Esophagus mucosa (tissue), 1 donor: ENCODE measurements at regions not wholly inside any gene's neighbourhood (a gene's known extent, or its start where the extent isn't known, plus 50 kb on each side); places are given as distances from the start of the nearest gene placed in this dataset.
A peak's percentile ranks its signal among the peaks of the same experiment; 100 is the strongest.

Experiments
- ATAC-seq: fragments of 200-7000 bp; cut with Tn5 transposase; one replicate; pipeline ENCODE4 v1.9.1; 2020
- donor health status: DM: yes; HTN: yes; CAD: no.

- no peak for ATAC-seq
Observed at GRCh38 chr6:139637766-139638165, 263.3 kb upstream of the CITED2 start.

- ATAC-seq, result no peak
Observed at GRCh38 chr6:139636391-139636790, 261.9 kb upstream of the CITED2 start.

GRCh38 chr6:139635401-139636130 is 261.1 kb upstream of the CITED2 start:
- ATAC-seq, result peak; percentile 90

- no peak for ATAC-seq
Observed at GRCh38 chr6:139632840-139633239, 258.4 kb upstream of the CITED2 start.

- no peak for ATAC-seq
Observed at GRCh38 chr6:139628270-139628669, 253.8 kb upstream of the CITED2 start.

- ATAC-seq, result no peak
Observed at GRCh38 chr6:139627091-139627490, 252.6 kb upstream of the CITED2 start.

GRCh38 chr6:139625998-139626975 is 251.8 kb upstream of the CITED2 start:
- no peak for ATAC-seq

- no peak for ATAC-seq
Observed at GRCh38 chr6:139625081-139625939, 250.9 kb upstream of the CITED2 start.

- ATAC-seq, result no peak
Observed at GRCh38 chr6:139623372-139623771, 248.9 kb upstream of the CITED2 start.

- ATAC-seq, result no peak
Observed at GRCh38 chr6:139613496-139613895, 239.0 kb upstream of the CITED2 start.

- no peak for ATAC-seq
Observed at GRCh38 chr6:139612135-139612465, 237.7 kb upstream of the CITED2 start.

GRCh38 chr6:139611327-139612134 is 237.1 kb upstream of the CITED2 start:
- ATAC-seq, result no peak

GRCh38 chr6:139608466-139609261 is 234.2 kb upstream of the CITED2 start:
- ATAC-seq, result no peak

- ATAC-seq, result no peak
Observed at GRCh38 chr6:139605350-139605749, 230.9 kb upstream of the CITED2 start.

GRCh38 chr6:139603581-139603980 is 229.1 kb upstream of the CITED2 start:
- ATAC-seq, result no peak

- no peak for ATAC-seq
Observed at GRCh38 chr6:139602577-139602976, 228.1 kb upstream of the CITED2 start.

GRCh38 chr6:139600919-139601475 is 226.5 kb upstream of the CITED2 start:
- no peak for ATAC-seq

- no peak for ATAC-seq
Observed at GRCh38 chr6:139600343-139600742, 225.9 kb upstream of the CITED2 start.

GRCh38 chr6:139597771-139598755 is 223.6 kb upstream of the CITED2 start:
- peak; percentile 28 for ATAC-seq
